GM19099 (cell line): ENCODE measurements at regions not wholly inside any gene's neighbourhood (a gene's known extent, or its start where the extent isn't known, plus 50 kb on each side); places are given as distances from the start of the nearest gene placed in this dataset.

Experiments used
- POLR2A ChIP-seq: IDR thresholded peaks from 3 replicates; pipeline ENCODE4 v1.6.1; 2011; ENCODE audit warnings: low read depth; ENCODE audit not compliant: insufficient read length; ENCODE audit errors: extremely low read depth

DNA sequence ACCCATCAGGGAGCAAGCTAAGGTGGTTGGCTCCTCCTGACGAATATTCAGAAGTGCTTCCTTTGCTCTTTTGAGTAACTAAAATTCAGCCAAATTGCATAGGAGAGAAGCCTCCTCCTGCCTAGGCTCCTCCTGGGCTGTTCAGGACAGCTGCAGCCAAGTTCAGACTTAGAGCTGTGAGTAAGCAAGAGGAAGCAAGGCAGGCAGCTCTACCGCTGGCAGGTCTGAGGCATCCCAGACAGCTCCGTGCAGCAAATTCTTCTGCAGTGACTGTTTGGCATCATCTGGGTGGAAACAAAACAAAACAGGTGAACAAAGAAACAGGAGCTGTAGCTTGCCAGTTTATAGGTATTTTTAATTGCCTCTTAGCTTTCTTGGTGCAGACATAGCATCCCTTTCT lies 421.0 kb downstream of the GADD45G start:
- TF ChIP-seq POLR2A, result no peak

DNA sequence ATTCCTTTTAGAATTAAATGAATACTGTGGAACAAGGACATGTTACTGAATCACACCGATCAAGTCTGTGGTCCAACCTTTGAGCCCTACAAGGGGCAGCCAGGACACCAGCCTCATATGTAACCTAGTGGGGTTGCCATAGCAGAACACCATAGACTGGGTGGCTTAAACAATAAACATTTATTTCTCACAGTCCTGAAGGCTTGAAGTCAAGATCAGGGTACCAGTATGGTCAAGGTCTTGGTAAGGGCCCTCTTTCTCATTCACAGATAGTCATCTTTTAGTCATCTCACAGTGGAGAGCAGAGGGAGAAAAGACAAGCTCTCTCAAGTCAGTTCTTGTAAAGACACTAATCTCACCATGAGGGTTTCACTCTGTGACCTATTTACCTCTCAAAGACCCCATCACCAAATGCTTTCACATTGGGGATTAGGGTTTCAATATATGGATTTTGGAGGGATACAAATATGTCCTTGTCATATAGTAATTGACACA lies 422.5 kb downstream of the GADD45G start:
- no peak for TF ChIP-seq POLR2A

DNA sequence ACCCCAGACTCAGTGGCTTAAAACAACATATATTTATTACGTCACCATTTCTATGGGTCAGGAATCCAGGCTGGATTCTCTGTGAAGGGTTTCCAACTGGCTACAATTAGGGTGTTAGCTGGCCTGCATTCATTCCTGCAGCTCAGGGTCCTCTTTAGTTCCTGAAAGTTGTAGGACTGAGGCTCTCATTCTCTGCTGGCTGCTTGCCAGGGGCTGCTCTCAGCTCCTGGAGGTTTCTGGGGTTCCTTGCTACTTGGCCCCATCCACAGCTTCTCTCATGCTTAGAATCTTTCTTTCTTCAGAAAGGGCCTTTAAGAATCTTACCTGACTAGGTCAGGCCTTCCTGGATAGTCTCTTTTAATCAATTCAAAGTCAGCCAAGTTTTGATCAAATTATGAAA lies 424.6 kb downstream of the GADD45G start:
- TF ChIP-seq POLR2A, result no peak

DNA sequence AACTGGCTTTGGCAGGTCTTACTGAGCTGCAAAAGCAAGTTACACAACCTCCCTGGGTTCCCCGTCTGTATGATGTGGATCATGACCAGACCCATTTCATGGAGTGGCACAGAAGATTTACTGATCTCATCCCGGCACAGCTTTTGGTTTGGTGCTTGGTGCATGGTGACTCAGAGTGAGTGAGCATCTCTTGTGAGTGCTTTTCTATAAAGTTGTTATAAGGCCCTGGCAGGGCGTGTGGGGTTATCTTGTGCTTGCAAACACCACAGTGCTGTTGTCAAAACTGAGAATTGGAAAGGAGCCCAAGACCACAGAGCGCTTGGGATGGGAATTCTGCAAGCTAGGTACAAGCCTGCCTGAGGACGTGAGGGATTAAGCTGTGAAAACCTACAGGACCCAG lies 425.2 kb downstream of the GADD45G start:
- TF ChIP-seq POLR2A, result no peak

DNA sequence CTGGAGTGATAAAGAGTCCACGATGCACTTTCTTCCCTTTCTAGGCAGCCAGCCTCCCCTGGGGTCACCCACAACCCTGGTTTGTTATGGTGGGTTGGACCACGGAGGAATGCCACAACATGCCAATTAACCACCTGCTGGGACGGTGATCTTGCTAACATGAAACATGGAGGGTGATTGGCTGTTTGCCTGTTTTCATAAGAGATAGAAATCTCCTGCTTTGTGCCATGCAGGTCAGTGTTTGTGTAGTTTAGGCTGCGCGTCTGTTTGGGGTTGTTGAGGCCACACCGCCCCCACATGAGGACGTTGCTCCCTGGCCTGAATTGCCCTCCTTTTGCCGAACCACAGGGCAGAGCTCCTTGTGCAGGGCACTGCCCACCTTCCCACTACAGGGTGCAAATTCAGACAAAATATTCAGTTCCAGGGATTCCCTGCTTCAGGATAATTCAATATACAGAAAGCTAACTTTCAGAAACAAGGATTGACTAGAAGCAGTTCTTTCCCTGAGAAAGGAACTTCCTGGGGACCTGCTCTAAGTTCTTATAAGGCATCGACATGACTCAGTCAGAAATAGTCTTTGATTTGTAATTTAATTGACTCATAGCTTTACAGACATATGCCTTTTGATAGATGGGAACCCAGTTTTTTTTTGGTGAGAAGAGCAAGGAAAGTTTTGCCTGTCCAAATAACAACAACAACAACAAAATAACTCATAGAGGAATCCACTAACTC lies 427.6 kb downstream of the GADD45G start:
- TF ChIP-seq POLR2A, result no peak

DNA sequence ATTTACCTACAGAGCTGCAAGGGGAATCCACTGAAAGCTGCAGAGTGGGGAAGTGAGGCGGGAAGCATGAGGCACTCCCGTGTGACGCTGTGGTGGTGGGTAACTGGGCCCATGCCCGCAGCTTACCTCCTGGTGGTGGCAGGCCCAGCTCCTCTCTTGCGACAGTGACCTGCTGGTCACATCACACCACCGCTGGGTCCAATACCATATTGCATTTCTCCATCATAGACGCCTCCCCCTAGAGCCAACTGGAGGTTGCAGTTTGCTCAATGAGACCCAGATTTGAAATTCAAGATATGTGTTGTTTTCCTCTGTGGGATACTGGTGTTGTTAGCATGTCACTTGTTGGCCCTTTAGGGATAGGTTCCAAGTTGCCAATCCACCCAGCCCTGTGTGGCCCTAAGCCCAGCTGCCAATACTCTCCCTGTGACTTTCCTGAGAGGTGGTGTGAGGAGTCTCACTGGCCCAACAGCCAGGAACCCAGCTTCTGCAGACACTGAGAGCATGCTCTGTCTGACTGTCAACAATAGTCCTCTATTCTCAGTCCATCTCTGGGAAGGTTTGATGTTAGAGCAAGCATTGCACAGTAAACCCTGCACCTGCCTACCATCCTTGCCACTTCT lies 428.3 kb downstream of the GADD45G start:
- TF ChIP-seq POLR2A, result no peak

DNA sequence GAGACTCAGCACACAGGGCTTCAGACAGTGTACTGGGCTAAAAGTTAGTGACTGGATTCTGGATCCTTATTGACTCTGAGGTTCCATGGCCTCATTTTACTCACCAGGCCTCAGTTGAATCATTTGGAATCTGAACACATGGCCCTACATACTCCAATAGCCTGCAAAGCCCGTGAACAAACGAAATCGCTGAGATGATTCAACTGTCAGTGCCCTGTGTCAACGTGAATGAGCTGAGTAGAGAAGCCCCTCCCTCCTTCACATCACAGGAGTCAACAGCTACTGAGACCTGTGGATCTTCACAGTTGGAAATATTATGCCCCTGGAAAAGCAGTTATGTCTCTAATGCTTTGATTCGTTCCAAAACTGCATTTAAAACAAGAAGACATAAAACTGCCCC lies 429.3 kb downstream of the GADD45G start:
- TF ChIP-seq POLR2A, result no peak

DNA sequence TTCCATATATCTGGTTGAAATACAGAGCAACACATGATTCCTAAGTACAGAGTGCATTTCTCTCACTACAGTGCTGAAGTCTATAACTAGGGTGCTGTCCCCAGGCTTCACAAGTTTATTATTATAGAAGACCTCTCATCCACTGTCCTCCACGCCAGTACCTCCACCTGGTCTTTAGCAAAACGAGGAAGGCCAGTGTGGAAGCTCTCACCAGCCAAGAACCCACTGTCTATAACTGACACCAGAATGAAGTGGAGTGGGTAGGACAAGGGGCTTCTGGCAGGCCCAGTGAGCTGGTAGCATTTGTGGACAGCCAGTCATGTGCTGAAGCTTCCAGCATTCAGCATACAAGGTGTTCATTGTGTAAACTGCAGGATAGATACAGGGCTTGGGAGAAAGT lies 430.7 kb downstream of the GADD45G start:
- no peak for TF ChIP-seq POLR2A

DNA sequence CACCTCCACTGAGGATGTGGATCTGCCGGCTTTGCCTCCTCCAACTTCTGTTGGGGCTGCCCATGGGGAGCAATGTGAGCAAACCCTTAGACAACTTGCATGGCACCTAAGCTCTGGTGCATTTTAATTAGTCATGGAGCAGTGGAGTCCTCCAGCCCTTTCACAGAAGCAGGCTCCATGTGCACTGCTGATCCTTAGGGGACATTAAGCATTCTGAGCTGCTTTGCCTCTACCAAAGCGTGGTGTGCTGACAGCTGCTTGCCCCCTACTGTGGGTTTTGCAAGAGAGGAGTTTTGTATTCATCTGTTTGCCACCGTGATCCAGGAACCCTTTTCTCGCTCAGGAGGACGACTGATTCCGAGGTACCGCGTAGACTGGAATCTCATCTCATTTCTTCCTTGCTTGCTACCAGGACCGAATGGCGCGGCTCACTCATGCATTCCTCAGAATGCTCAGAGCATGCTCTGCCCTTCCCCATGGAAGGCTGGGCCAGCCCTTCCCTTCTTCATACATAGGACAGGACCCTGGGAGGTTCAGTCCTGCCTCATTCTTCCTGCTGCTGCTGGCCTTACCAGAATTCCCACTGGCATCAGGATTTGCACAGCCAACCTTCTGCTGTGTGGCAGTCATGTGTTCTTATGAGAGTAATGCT lies 432.5 kb downstream of the GADD45G start:
- TF ChIP-seq POLR2A, result no peak

DNA sequence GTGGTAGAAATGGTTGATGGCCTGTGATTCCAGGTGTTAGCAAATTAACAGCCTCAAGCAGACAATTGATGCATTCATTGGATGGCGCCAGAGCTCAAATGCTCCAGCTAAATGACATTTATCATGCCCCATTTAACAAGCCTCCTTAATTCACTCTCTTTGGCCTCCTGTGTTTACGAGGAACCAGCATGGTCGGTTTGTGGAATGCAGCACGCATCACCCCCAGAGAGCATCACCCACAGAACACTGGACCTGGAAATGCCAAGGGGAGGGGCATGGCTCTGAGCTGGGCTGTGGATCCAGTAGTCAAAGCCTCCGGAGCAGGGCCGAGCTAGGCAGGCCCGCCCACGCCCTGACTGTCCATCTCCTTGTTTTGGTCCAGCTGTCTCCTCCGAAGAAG lies 434.0 kb downstream of the GADD45G start:
- TF ChIP-seq POLR2A, result no peak

DNA sequence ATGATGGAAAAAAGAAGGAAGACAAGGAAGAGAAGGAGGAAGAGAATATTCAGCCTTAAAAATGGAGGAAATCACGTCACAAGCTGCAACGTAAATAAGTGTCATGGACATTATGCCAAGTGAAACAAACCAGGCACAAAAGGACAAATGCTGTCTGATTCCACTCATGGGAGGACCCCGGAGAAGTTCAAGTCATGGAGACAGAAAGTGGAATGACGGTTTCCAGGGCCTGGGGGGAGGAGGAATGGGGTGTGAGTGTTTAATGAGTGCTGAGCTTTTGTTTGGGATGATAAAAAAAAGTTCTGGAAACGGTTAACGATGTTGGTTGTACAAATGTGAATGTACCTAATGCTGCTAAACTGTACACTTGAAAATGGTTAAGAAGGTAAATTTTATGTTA lies 439.5 kb downstream of the GADD45G start:
- no peak for TF ChIP-seq POLR2A

DNA sequence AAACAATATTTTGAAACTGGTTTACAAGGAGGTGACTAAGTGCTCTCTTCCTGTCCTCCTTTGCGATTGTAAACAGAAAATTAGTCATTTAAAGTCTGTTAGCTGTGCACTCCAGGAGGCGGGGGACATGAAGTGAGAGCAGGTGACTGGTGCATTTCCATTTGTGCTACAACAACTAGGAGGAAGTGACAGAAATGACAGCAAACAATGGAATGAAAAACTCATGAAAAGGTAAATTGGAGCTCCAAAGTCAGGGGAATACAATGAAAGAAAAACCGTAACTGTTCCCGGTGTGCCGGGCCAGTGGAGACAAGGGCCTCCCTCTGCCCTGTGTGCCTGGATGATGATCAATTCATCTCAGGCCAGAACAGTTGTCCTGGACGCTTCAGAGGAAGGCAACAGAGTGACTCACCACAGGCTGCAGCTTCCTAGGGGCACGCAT lies 439.9 kb downstream of the GADD45G start:
- no peak for TF ChIP-seq POLR2A

DNA sequence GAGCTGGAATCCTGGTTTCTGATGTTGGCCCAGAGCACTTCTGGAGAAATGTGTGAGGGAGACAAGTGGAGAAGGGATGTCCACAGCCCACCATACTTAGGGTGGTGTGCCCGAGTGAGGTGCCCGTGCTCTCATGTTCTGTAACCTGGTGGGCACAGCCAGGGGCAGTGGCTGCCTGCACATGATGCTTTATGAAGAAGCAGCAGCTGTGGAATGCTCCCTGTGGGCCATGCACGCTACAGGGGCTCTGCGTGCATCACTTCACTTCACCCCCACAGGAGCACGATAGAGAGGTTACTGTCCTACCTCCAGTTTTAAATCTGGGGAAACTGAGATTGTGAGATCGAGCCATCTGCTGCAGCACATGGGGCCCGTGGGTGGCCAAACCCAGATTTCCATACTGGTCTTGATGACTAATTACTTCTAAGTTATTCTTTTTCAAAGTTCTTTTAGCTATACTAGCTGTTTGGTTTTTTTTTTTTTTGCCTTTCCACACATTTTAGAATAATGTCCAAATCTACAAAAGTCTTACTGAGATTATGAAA lies 441.6 kb downstream of the GADD45G start:
- no peak for TF ChIP-seq POLR2A

DNA sequence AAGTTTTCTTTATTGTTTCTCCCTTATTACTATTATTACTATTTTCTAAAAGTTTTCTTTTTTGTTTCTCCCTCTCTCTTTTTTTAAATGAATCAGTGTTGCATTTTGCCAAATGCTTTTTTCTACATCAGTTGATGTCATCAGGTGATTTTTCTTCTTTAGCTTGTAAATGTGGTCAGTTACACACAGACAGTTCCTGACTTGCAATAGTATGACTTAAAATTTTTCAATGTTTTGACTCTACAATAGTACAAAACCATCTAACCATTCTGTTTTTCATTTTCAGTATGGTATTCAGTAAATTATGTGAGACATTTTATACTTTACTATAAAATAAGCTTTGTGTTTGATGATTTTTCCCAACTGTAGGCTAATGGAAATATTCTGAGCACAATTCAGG lies 443.0 kb downstream of the GADD45G start:
- TF ChIP-seq POLR2A, result no peak

DNA sequence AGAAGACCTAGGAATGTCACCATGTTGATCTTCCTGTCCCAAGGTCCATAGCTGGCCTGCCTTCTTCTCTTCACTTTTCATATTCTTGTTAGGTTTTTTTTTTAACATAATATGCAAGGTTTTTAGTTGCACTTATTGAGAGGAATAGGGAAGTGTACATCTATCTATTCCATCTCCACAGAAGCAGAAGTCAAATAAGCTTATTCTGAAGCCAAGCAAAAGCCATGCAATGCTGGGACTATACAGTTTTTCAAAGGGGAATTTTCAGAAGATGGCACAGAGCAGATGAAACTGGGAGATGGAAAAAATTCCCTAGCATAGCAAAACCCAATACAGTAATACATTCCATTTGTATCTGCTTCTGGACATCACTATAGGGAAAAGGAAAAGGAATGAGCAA lies 447.6 kb downstream of the GADD45G start:
- no peak for TF ChIP-seq POLR2A

DNA sequence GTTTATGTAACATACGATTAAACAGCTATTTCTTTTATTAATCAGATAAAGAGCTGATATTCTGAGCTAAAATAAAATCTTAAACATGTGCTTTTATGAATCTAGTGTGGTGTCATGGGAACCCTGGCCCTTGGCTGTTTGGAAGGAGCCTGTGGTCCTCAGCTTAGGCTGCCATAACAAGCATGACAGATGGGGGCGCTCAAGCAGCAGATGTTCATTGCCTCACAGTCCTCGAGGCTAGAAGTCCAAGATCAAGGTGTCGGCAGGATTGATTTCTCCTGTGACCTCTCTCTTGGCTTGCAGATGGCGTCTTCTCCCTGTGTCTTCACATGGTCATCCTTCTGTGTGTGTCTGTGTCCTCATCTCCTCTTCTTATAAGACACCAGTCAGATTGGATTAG lies 448.2 kb downstream of the GADD45G start:
- no peak for TF ChIP-seq POLR2A

DNA sequence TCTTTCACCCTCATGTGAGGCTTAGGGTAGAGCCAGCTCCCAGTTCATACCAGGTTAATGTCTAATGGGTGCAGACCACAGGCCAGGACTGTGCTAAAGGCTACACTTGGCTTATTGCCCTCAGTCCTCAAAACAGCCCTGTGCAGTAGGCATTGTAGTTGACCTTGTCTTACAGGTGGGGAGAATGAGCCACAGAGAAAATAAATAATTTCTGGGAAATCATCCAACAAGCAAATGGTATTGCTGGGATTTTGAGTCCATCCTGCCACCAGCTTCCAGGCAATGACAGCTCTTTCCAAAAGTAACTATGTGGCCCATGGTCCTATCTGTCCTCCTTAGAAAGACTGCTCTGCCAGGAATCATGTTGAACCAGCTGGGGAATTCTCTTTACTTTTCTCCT lies 450.0 kb downstream of the GADD45G start:
- TF ChIP-seq POLR2A, result no peak

DNA sequence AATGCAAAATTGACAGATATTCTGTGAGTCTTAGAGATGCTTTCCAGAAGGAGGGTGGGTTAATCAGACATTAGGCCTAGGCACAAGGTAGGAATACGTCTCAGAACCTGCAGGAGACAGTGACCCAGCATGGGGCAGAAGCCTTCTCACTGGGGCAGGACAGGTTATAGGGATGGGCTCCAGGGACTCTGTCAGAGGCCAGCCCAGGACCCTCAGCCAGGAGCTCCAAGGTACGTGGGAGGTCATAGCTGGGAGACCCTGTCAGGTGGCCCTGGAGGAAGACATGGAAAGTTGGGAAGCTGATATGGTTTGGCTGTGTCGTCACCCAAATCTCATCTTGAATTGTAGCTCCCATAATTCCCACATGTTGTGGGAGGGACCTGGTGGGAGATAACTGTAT lies 450.4 kb downstream of the GADD45G start:
- no peak for TF ChIP-seq POLR2A
